ENCODE measurements at regions not wholly inside any gene's neighbourhood (a gene's known extent, or its start where the extent isn't known, plus 50 kb on each side); places are given as distances from the start of the nearest gene placed in this dataset.
"Not testable (repeated sequence)": the region's sequence is repeated elsewhere in the genome, so short reads cannot be mapped to it uniquely, and the experiment has no call there.

DNA sequence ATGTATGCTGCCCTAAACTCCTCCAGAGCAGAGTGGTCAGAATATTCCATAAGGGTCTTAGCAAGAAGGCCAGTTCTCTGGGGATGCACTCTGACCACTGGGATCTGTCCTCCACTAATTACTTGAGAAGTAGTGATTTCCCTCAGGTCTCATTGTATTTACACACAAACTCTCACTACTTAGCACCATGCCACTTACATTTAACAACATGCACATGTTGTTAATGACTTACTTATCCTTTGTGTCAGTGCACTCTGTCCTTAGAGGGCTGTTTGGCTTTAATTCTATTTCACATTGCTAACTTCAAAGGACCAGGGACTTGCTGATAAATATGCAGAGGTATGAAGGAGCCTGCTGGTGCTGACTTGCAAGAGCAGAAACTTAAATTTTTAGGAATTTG lies 1415.5 kb upstream of the ACVR2A start:
- no peak for DNase-seq

DNA sequence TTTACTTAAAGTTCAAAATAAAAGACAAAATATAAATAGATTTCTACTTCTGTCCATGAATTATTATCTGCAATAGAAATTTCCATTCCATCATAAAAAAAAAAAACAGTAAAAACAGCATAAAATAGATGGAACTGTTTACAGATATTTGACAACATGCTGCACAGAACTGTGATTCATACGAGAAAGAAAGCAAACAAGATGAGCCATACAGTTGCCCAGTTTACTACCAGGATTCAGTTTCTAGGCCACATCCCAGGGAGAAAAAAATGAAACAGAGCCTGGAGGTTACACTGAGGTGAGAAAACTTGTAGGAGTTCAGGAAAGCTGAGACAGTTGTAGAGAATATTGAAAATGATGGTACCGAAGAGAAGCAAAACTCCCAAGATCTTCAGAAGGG lies 1426.9 kb upstream of the ACVR2A start:
- DNase-seq = no peak

DNA sequence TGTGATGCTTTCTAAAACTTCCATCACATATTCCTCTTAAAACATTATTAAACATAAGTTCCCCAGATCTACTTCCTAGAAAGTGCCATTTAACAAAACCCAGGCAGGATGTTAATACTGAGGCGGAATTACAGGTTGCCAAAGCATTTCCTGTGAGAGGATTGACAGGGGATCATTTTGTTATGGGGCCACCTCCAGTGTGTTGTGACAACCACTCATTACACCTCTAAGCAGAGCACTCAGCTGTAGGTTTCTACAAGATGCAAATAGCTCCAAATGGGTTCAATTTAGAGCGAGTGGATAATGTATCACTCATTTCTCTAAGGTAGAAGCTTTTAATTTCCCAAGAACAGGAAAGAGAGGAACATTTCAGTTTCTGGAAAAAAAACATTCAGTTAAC lies 1429.5 kb upstream of the ACVR2A start:
- DNase-seq = no peak

DNA sequence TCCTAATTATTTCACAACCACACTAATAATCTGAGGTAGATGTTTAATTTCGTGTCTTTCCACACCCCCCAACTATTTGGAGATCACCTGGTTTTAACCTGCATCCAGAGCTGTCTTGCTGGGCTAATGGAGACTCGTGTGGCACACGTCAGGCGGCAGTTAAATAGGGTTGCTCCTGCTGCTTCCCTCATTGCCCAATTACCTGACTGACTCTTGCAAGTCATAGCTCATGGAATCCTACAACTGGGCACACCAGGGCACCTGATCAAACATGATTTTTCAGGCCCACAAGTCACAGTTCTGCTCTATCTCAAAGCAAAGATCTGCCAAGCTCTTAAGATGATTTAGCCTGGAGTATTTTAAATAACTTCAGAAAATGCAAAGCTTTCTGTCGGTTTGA lies 1430.4 kb upstream of the ACVR2A start:
- DNase-seq = no peak

DNA sequence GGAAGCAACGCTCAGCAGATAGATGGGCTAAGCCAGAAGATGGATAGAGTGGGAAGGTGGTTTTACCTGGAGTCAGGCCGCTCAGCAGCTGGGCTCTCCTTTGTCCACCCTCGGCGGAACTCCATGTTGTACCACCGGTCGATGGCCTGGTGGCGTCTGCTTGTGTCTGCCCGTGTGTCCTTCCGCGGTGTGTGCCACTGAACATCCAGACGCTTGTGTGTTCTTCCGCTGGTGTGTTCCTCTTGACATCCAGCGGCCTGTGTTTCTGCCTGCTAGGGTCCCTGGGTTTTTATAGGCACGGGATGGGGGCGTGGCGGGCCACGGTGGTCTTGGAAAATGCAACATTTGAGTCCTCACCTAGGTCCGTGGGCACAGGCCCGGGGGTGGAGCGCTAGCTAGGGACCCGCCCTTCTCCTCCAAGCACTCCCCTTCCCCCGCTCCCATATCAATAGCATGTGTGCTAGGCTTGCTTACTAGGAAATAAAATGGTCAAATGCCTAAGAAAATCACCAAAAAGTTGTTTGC lies 1431.7 kb upstream of the ACVR2A start:
- no peak for DNase-seq

DNA sequence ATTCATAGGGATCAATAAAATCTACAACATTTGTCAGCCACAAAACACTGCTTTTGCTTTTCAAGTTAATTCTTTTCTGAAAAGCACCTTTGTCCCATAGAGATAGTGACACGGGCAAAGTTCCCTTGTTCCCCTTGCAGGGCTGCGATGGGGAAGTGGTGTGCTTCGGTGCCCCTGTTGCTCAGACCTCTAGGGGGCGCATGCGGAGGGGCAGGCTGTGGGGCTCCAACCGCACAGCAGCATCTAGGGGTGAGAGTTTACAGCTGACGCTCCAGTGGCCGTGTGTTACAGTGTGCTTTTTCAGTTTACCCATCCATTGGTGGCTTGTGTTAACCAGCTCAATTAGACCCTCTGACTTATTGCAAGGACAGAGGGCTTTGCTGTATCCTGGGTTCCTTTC lies 1432.2 kb upstream of the ACVR2A start:
- DNase-seq = peak; percentile 16

DNA sequence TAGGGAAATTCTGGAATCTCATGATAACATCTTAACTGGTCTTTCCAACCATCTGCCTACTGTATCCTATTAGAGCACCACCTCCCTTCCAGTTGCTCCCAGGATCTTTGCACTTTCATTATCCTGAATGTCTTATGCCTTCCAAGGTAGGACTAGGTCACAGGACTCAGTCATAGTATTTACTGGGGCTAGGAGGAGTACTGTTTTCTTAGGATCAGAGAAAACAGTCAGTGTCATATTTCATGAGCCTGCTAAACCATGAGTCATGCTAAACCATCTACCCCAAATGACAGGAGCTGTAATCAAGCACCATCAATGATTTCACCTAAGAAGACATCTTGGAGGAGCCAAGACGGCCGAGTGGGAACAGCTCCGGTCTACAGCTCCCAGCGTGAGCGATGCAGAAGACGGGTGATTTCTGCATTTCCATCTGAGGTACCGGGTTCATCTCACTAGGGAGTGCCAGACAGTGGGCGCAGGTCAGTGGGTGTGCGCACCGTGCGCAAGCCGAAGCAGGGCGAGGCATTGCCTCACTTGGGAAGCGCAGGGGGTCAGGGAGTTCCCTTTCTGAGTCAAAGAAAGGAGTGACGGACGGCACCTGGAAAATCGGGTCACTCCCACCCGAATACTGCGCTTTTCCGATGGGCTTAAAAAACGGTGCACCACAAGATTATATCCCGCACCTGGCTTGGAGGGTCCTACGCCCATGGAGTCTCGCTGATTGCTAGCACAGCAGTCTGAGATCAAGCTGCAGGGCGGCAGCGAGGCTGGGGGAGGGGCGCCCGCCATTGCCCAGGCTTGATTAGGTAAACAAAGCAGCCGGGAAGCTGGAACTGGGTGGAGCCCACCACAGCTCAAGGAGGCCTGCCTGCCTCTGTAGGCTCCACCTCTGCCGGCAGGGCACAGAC lies 1439.2 kb upstream of the ACVR2A start:
- DNase-seq = not testable (repeated sequence)

DNA sequence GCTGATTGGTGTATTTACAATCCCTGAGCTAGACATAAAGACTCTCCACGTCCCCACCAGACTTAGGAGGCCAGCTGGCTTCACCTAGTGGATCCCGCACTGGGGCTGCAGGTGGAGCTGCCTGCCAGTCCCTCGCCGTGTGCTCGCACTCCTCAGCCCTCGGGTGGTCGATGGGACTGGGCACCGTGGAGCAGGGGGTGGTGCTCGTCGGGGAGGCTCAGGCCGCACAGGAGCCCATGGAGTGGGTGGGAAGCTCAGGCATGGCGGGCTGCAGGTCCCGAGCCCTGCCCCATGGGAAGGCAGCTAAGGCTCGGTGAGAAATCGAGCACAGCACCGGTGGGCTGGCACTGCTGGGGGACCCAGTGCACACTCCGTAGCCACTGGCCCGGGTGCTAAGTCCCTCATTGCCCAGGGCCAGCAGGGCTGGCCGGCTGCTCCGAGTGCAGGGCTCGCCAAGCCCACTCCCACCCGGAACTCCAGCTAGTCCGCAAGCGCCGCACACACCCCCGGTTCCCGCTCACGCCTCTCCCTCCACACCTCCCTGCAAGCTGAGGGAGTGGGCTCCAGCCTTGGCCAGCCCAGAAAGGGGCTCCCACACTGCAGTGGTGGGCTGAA lies 1441.2 kb upstream of the ACVR2A start:
- not testable (repeated sequence) for DNase-seq

DNA sequence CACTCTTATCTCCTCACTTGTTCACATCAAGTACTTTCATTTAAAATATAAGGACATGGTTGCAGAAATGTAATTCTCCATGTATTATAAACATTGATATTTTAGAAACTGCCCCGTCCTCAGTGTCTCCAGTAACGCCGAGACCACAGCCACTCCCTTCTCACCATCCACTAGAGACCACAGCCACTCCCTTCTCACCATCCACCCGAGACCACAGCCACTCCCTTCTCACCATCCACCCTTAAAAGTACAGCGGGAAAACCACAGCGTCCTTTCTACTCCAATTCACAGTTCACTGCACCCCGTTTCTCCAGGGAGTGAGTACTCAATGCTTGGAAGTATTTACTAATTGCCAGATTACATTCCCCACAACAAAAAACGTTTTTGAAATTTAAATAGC lies 1452.2 kb upstream of the ACVR2A start:
- DNase-seq = no peak

DNA sequence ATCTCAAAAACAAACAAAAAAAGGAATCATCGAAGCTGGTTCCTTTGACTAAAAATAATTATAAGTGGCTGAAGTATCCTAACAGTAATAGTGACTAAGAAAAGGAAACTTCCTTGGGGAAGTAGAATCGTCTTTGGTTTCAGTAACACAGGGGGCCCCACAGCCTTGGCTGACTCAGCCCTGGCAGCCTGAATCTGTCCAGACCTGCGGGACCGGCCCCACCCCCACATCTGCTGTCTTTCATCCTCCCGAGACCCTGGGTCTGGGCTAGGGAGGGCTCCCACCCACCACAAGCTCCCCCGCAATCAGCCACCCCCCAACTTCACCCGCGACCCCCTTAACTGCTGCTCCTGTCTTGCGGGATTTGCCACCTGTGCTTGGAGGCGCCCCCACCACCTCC lies 1452.6 kb upstream of the ACVR2A start:
- no peak for DNase-seq

DNA sequence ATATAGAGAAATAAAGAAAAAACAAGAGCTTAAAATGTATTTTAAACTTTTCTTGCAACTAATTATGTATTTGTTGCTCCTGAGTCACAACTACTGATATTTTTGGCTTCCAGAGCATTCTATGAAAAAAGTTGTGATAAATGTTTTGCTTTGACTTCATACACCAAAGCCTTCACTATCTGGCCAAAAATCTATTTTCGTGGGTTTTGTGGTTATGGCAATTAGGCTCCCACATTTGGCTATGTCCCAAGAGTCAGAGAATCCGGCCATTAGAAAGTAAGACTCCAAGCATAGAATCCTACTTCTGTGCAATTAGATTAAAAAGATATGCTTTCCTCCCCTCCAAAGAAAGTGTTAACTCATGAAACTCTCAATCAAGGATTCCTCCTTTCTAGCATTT lies 1456.1 kb upstream of the ACVR2A start:
- DNase-seq = peak; percentile 35

DNA sequence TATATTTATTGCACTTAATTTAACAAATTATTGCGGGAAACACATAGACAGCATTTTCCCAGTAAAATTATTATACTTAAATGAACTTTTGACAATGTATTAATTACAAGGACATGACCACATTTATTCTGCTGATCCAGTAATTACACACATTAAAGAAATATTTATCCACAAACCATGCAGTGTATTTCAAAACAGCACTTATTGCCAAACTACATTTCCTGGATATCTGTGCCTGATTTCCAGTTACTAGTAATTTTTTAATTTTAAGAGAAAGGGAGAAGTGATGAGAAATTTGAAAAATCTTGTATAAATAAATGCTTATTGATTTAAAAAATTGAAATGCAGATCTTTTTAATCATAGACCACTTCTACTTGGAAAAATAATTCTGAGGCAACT lies 1458.7 kb upstream of the ACVR2A start:
- no peak for DNase-seq

DNA sequence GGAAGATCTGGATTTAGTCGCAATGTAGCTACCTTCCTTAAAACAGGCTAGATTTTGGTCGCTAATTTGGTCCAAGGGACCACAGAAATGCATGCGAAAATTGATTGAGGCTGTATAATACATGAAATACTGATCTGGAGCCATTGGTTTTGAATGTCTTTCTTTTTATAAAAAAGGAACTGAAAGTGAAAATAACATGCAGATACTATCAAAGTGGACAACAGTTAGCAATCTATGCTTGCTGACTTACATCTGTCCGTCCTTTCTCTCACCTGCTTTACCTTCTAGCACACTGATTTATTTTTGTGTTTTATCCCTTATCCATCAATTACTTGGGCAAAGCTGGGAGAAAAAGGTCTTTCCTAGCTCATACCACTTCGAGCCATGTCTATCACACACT lies 1459.8 kb upstream of the ACVR2A start:
- no peak for DNase-seq

DNA sequence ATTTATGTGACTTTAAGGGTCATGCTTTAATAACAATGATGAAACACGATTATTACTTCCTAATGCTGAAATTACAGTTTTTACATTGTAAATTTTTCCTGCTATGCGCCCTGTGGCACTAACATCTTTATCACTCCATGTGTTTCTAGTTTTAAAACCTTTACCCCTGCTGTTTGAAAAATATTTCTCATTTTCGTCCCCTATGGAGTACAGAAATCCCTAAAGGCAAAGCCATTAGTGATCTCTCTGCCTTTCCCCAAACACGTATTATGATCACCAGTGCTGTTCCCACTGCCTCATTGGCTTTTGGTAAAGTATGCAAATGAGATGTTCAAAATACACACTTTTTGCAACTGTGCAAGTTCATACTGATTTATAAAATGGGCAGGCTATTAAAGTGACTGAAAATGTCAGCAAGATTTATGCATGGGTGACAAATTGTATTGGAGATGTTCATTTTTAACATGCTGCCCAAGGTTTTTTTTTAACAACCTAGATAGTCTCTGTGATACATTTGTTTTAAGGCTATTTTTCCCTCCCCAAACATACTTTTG lies 1468.2 kb upstream of the ACVR2A start:
- no peak for DNase-seq

DNA sequence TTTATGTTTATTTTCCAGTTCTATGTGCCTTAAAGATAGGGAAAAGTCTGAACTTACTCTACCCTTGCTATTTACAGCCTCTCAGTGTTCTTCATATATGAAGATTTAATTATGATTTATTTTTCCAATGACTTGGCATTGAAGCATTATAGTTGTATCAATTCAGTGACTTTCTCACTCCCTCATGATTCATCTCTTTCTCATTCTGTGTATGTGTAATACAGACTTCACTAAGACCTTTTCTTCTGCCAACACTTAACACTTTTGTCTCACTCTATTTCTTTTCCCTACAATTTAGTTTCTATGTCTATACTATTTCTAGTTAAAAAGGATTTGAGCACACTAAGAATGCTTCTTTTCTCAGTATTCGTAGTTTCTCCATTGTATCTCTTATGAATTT lies 1470.3 kb upstream of the ACVR2A start:
- no peak for DNase-seq

DNA sequence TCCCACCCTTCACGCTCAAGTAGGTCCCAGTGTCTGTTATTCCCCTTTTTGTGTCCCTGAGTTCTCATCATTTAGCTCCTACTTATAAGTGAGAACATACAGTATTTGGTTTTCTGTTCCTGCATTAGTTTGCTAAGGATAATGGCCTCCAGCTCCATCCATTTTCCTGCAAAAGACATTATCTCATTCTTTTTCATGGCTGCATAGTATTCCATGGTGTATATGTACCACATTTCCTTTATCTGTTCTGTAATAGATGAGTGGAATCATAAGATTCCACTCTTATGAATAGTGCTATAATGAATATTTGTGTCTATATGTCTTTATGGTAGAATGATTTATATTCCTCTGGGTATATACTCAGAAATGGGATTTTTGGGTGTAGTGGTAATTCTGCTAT lies 1473.5 kb upstream of the ACVR2A start:
- DNase-seq = not testable (repeated sequence)

DNA sequence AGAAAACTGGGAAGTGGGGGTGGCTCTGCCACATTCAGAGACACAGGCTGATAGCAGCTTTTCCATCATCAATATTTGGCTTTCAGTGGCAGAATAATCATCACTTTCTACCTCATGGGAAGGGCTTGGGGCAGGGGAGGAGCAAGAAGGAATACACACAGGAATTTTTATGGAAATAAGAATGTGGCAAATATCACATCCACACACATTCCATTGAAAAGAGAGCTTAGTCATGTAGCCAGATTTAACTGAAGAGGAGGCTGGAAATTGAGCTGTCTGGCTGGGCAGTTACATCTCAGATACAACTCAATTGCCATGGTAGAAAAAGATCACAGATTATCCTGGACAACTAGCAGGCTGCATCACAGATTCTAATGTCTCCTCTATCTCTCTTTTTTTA lies 1474.0 kb upstream of the ACVR2A start:
- no peak for DNase-seq

DNA sequence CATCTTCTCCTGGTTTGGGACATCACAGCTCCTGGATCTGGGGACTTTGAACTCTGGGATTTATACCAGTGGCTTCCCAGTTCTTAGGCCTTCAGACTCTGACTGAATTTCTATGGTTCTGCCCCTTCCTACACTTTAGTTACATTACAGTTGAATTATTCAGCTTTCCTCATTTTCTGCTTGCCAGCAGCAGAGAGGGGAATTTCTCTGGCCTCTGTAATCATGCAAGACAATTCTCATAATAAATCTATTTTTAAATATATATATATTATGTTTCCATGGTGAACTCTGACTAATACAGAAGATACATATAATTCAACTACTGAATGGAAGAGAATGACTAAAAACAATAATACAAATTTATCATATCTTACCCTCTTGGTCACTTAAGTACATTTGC lies 1478.6 kb upstream of the ACVR2A start:
- DNase-seq = no peak

DNA sequence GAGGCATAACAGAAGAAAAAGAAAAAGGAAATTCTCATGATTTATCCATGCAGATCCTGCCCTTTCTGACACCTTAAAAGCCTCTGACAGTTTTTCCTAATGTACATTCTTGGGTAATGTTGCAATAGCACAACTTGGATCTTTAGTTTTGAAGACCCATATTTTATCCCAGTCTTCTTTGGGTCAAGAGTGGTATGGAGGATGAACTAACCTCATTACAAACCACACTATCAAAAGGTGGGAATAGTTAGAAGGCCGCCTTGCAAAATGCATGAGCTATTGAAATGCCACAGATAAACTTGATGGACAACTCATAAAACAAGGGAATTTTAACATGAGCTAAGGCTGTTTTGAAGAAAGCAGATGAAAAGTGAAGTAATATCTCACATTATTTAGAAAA lies 1479.8 kb upstream of the ACVR2A start:
- DNase-seq = no peak

DNA sequence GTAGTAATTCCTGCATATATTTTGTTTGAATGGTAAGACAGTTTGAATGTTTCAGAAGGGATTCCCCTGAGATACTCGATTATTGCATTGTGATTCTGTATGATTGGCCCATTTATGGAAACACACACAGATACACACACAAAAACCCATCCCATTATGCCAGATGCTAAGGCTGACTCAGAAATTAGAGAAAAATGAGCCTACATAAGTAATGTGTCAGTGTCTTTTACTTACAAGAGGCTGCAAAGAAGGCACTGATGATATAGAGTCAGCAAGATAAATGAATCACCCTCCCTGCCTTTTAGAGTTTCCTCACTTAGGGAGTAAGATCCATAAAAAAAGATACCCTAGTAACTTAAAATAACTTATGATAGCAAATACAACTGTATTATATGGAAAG lies 1481.1 kb upstream of the ACVR2A start:
- no peak for DNase-seq

DNA sequence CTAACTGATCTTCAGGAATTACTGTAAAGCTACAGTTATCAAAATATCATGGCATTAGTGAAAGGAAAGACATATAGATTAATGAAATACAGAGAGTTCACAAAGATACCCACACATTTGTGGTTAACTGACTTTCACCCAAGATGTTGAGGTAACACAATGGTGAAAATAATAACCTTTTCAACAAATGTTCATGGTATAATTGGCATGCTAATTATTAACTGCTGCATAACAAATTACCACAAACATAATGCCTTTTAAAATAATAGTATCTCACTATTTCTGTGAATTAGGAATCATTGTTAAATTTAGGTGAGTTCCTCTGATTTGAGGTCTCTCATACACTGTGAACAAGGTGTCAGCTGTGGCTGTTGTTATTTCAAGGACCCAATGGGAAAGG lies 1493.1 kb upstream of the ACVR2A start:
- no peak for DNase-seq

DNA sequence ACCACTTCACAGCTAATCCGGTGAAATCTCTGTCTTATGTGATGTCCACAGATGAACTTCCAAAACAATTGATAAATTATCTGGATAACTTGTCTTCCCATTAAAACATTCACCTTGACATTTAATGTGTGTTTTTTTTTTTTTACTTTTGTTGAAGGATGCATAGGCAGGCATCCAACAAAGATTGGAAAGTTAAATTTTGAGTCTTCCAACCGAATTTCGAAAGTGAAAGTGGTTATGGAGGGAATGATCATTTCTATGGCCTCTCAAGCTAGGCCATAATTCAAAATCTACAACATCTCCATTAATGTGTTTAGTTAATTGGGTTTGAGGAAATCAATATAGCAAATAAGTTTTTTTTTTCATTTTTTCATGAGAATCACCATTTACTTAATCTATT lies 1495.5 kb upstream of the ACVR2A start:
- DNase-seq = no peak

DNA sequence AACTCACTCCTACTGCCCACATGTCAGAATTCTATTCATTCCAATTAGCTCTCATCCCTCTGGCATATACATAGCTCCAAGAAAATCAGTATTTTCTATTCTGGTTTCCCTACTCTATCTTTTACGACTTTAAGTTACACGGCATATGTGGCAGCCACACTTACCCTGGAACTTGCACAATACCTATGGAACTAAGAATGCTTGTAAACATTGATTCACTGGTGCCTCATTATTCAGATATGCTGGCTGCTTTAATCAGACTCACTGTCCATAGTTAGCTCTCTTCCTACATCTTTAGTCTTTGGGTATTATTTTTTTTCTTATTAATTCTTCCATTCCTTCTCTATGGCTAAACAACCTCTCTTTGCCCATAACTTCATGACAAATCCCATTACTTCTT lies 1519.9 kb upstream of the ACVR2A start:
- no peak for DNase-seq

DNA sequence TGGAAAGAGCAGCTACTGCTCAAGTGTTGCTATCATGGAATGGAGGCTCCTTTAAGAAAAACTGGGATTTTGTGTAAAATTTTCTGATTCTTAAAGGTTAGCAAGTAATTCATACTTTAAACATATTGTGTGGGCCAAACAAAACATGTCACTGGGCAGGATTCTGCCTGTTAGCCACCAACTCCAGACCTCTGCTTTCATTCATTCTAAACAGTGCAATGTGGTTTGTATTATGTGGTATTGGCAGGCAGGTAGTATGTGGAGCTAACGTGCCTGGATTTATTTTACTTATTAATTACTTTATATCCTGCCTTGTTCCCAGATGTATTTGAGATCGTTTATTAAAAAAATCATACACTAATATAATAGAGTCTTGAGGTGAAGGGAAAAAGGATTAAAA lies 1521.3 kb upstream of the ACVR2A start:
- no peak for DNase-seq

Measured in hematopoietic multipotent progenitor cell treated with erythropoietin and hydrocortisone succinate and interleukin-3 and kit ligand, for 6 days (in vitro differentiated cells).